Loucy (cell line): ENCODE measurements at regions not wholly inside any gene's neighbourhood (a gene's known extent, or its start where the extent isn't known, plus 50 kb on each side); places are given as distances from the start of the nearest gene placed in this dataset.
A peak's percentile ranks its signal among the peaks of the same experiment; 100 is the strongest.

Experiments
- H2AFZ ChIP-seq: fragments of 200-600 bp; sonication (generic); 2 replicates; pipeline ENCODE4 v1.6.0; 2016; ENCODE audit warnings: antibody characterized with exemption, mild to moderate bottlenecking, low read length, moderate library complexity
- H3F3A ChIP-seq: fragments of 200-600 bp; 2 replicates; pipeline ENCODE4 v1.6.0; 2016; ENCODE audit warnings: antibody characterized with exemption, low read depth, mild to moderate bottlenecking
- H3K27me3 ChIP-seq: fragments of 200-600 bp; sonication (generic); 2 replicates; pipeline ENCODE4 v1.6.1; 2014; ENCODE audit warnings: low read length, mild to moderate bottlenecking; ENCODE audit not compliant: insufficient read depth, poor library complexity, severe bottlenecking
- H3K36me3 ChIP-seq: fragments of 200-600 bp; sonication (generic); 2 replicates; pipeline ENCODE4 v1.6.1; 2016; ENCODE audit warnings: low read length; ENCODE audit not compliant: insufficient read depth
- H3K4me1 ChIP-seq: fragments of 200-600 bp; sonication (generic); 2 replicates; pipeline ENCODE4 v1.5.1; 2014; ENCODE audit warnings: low read length, mild to moderate bottlenecking; ENCODE audit not compliant: insufficient read depth, poor library complexity, severe bottlenecking
- H3K4me2 ChIP-seq: fragments of 200-600 bp; sonication (generic); 2 replicates; pipeline ENCODE4 v1.6.0; 2014; ENCODE audit warnings: antibody characterized with exemption, low read length, low read depth, mild to moderate bottlenecking; ENCODE audit not compliant: poor library complexity, severe bottlenecking
- H3K4me3 ChIP-seq: fragments of 200-600 bp; sonication (generic); 2 replicates; pipeline ENCODE4 v1.5.1; 2014; ENCODE audit warnings: low read length, mild to moderate bottlenecking, mixed read lengths; ENCODE audit not compliant: poor library complexity, severe bottlenecking
- H3K79me2 ChIP-seq: fragments of 200-600 bp; sonication (generic); 2 replicates; pipeline ENCODE4 v1.6.1; 2014; ENCODE audit warnings: low read length; ENCODE audit not compliant: insufficient read depth
- H3K9ac ChIP-seq: fragments of 200-600 bp; sonication (generic); 2 replicates; pipeline ENCODE4 v1.6.0; 2014; ENCODE audit warnings: mild to moderate bottlenecking, low read depth, low read length, moderate library complexity; ENCODE audit not compliant: poor library complexity, severe bottlenecking
- H3K9me2 ChIP-seq: fragments of 200-600 bp; sonication (generic); replicated peaks from 2 replicates; pipeline ENCODE4 v1.6.1; 2016; ENCODE audit warnings: low read depth, low read length, mixed read lengths
- H3K9me3 ChIP-seq: fragments of 200-600 bp; sonication (generic); 2 replicates; pipeline ENCODE4 v1.6.1; 2014; ENCODE audit warnings: mild to moderate bottlenecking, antibody characterized with exemption, low read length, low read depth; ENCODE audit not compliant: insufficient read depth
- H4K20me1 ChIP-seq: fragments of 200-600 bp; sonication (generic); 2 replicates; pipeline ENCODE4 v1.6.0; 2014; ENCODE audit warnings: antibody characterized with exemption, low read length, mild to moderate bottlenecking; ENCODE audit not compliant: insufficient read depth, poor library complexity, severe bottlenecking
- EZH2phosphoT487 ChIP-seq: fragments of 200-600 bp; IDR thresholded peaks from 2 replicates; pipeline ENCODE4 v1.6.1; 2018; ENCODE audit warnings: antibody characterized with exemption, mild to moderate bottlenecking, moderate library complexity, borderline replicate concordance
- TF ChIP-seq, protein P1 (sequence below): fragments of 200-600 bp; sonication (generic); conservative IDR thresholded peaks from 2 replicates; pipeline ENCODE4 v1.5.1; 2014; ENCODE audit warnings: mild to moderate bottlenecking, antibody characterized with exemption, low read length

DNA sequence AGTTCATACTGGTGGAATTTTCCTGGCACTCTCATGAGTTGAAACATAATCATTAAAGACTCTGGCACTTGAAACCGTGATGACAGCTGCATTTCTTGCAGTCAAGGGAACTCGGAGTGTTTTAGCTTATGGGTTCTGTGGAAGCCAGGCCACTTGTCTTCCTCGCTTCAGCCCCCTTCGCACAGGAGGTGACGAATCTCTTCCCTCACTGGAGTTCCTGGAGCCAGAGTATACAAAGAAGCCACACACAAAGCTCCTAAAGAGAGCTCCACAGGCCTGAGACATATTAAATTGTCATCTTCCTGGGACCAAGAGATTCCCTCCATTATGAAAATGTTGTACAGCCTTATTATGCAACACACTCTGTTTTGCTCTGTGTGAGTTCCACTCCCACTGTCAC lies 964.1 kb downstream of the TMEM121 start:
- H3K9me3 ChIP-seq: no peaks in the 10 kb centered on the region; the same call in 1 of the 2 replicates
- H3F3A ChIP-seq: no peaks in the 10 kb centered on the region
- no peaks in the 10 kb centered on the region for H3K79me2 ChIP-seq
- no peak overlapping the region for H3K9ac ChIP-seq
- no peaks in the 10 kb centered on the region for H3K9me2 ChIP-seq
- no peak overlapping the region for H2AFZ ChIP-seq
- H3K4me2 ChIP-seq: no peak overlapping the region
- no peaks in the 10 kb centered on the region for H3K36me3 ChIP-seq
- H4K20me1 ChIP-seq: no peaks in the 10 kb centered on the region
- H3K4me1 ChIP-seq: peaks cover 11% of the 10 kb centered on the region
- TF ChIP-seq, protein P1, sequence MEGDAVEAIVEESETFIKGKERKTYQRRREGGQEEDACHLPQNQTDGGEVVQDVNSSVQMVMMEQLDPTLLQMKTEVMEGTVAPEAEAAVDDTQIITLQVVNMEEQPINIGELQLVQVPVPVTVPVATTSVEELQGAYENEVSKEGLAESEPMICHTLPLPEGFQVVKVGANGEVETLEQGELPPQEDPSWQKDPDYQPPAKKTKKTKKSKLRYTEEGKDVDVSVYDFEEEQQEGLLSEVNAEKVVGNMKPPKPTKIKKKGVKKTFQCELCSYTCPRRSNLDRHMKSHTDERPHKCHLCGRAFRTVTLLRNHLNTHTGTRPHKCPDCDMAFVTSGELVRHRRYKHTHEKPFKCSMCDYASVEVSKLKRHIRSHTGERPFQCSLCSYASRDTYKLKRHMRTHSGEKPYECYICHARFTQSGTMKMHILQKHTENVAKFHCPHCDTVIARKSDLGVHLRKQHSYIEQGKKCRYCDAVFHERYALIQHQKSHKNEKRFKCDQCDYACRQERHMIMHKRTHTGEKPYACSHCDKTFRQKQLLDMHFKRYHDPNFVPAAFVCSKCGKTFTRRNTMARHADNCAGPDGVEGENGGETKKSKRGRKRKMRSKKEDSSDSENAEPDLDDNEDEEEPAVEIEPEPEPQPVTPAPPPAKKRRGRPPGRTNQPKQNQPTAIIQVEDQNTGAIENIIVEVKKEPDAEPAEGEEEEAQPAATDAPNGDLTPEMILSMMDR: no peak
- TF ChIP-seq EZH2phosphoT487: no peak
- H3K27me3 ChIP-seq: no peaks in the 10 kb centered on the region
- H3K4me3 ChIP-seq: no peak overlapping the region

DNA sequence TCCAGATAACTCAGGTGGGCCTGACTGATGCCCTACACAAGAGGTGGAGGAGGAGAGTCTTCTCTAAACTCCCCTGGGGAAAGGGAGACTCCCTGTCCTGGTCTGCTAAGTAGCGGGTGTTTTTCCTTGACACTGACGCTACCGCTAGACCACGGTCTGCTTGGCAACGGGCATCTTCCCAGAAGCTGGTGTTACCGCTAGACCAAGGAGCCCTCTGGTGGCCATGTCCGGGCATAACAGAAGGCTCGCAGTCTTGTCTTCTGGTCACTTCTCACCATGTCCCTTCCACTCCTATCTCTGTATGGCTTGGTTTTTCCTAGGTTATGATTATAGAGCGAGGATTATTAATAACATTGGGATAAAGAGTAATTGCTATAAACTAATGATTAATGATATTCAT lies 965.5 kb downstream of the TMEM121 start:
- H4K20me1 ChIP-seq: no peaks in the 10 kb centered on the region
- H3K9me2 ChIP-seq: no peaks in the 10 kb centered on the region
- no peak overlapping the region for H3K9ac ChIP-seq
- H3K4me3 ChIP-seq: no peak overlapping the region
- no peaks in the 10 kb centered on the region for H3K79me2 ChIP-seq
- no peaks in the 10 kb centered on the region; the same call in 1 of the 2 replicates for H3K9me3 ChIP-seq
- TF ChIP-seq EZH2phosphoT487: no peak
- TF ChIP-seq, protein P1: peak; percentile 53
- H3F3A ChIP-seq: no peaks in the 10 kb centered on the region
- H2AFZ ChIP-seq: no peak overlapping the region
- no peak overlapping the region for H3K4me2 ChIP-seq
- H3K36me3 ChIP-seq: no peaks in the 10 kb centered on the region
- peaks cover 11% of the 10 kb centered on the region for H3K4me1 ChIP-seq
- H3K27me3 ChIP-seq: no peaks in the 10 kb centered on the region

DNA sequence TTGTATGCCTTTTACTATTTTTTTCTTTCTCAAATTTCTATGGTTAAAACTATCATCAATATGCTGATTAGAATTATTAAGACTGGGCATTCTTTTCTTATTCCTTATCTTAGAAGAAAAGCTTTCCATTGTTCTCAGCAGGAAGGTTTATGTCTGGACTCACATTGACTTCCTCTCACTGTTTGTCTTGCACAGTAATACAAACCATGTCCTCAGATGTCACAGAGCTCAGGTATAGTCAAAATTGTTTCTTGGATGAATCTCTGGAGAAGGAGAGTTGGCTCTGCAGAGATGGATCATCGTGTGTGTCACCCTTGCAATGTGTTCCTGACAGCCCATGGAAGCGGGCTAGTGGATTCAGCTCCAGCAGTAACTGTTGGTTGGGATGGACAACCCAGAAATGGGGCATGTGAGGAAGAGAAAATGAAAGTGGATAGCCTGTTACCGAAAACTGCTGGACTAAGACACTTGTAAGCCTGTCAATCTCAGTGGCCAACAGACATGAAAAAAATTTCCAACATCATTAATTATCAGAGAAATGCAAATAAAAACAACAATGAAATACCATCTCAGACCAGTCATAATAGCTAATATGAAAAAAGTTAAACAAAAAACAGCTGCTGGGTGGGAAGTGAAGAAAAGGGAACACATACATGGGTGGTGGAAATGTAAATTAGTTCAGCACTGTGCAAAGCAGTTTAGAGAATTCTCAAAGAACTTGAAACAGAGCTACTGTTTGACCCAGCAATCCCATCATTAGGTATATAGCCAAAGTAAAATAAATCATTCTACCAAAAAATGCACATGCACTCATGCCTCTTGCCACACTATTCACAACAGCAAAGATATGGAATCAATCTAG lies 967.8 kb downstream of the TMEM121 start:
- peak overlapping the region; percentile 54 for H3K9ac ChIP-seq
- H3K4me1 ChIP-seq: peaks cover 9% of the 10 kb centered on the region
- H3K9me3 ChIP-seq: no peaks in the 10 kb centered on the region; the same call in 1 of the 2 replicates
- H3F3A ChIP-seq: no peaks in the 10 kb centered on the region
- peak overlapping the region; percentile 42 for H3K4me3 ChIP-seq
- no peaks in the 10 kb centered on the region for H3K36me3 ChIP-seq
- H3K27me3 ChIP-seq: no peaks in the 10 kb centered on the region
- H4K20me1 ChIP-seq: no peaks in the 10 kb centered on the region
- no peaks in the 10 kb centered on the region for H3K9me2 ChIP-seq
- peak overlapping the region; percentile 87 for H2AFZ ChIP-seq
- H3K4me2 ChIP-seq: peak overlapping the region; percentile 59
- no peaks in the 10 kb centered on the region for H3K79me2 ChIP-seq
- no peak for TF ChIP-seq EZH2phosphoT487
- TF ChIP-seq, protein P1: no peak
